NCI-H69 (cell line): ENCODE measurements at regions not wholly inside any gene's neighbourhood (a gene's known extent, or its start where the extent isn't known, plus 50 kb on each side); places are given as distances from the start of the nearest gene placed in this dataset.
"Not testable (repeated sequence)": the region's sequence is repeated elsewhere in the genome, so short reads cannot be mapped to it uniquely, and the experiment has no call there.

Experiments
- DNase-seq: peaks from one replicate; lab custom pipeline; 2025; lab: John Stamatoyannopoulos, UW

GRCh38 chr4:61011936-61012335, 188.2 kb upstream of the ADGRL3 start:
- not testable (repeated sequence) for DNase-seq

DNA sequence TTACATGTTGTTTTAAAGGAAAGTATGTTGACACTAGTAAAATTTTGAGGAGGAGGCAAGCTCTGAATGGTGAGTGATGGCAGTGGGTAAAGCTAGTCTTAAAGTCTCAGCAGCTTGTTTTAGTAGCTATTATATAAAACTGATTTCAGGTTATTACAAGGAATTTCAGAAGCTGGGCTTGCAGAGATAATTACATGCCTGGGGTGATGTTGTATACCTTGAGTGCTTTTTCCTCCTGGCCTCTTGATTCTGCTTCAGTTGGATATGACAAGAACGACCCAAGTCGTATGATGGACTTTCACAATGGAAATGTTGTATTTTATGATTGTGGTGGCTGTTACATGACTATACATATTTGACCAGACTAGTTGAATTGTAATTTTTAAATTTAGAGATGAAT, 175.5 kb upstream of the ADGRL3 start:
- DNase-seq, result peak; percentile 86

DNA sequence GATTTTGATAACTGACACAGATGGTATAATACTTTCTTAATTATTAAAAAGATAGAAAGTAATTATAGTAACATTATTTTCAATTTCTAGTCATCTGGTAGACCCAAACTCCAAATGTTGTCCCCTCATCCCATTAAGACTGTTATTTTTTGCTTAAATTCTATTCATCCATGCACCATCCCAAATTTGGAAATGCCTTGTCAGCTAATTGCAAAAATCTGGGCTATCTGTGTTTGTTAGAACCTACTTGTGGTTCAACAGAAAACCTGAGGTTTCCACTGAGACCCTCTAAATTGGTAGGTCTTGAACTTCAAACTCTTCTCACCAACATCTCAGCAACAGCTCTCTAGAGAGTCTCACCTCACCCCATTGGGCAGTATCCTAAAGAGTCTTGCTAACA, 172.2 kb upstream of the ADGRL3 start:
- DNase-seq, result no peak

- no peak for DNase-seq
Measured at GRCh38 chr4:61036071-61036684, 163.9 kb upstream of the ADGRL3 start.

- no peak for DNase-seq
Measured at GRCh38 chr4:61041527-61041926, 158.6 kb upstream of the ADGRL3 start.

- DNase-seq, result no peak
Measured at GRCh38 chr4:61044837-61045236, 155.3 kb upstream of the ADGRL3 start.

- DNase-seq, result peak; percentile 22
Measured at GRCh38 chr4:61049018-61049417, 151.1 kb upstream of the ADGRL3 start.

- DNase-seq, result peak; percentile 86
Measured at GRCh38 chr4:61067381-61067780, 132.7 kb upstream of the ADGRL3 start.

DNA sequence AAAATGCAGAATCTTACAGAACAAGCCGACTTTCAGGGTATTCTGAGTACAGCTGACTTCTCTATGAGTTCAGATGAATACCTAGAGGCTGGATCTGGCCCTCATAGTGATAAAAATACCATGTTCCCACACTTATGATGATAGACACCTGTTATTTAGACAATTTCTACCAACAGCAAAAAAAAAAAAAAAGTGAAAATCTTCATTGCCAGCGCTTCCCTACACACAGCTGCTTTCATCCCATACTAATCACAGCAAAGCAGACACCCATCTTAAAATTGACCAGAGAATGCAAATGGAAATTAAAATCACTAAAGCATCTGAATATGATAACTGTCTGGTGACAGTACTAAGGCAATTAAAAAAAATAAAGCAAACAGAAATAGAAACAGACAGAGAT, 132.1 kb upstream of the ADGRL3 start:
- no peak for DNase-seq

DNA sequence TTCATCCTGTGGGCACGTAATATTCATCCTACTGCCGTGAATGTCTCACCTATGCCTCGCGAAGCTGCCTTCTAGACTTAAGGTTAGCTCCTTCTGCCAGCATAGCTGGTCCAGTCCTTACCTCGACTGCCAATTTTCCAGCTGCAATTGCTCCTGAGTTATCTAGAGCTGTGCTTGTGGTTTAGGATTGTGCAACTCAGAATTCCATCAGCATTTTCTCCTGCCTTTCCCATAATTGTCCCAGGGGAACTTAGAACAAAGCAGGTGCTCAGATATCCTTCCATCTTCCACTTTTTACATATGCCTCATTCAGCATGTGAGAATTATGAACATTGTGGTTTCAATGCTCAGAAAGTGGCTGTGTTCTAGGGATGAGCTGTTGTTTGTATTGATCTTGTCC, 131.4 kb upstream of the ADGRL3 start:
- DNase-seq, result peak; percentile 18

GRCh38 chr4:61070269-61070668, 129.9 kb upstream of the ADGRL3 start:
- DNase-seq, result no peak

DNA sequence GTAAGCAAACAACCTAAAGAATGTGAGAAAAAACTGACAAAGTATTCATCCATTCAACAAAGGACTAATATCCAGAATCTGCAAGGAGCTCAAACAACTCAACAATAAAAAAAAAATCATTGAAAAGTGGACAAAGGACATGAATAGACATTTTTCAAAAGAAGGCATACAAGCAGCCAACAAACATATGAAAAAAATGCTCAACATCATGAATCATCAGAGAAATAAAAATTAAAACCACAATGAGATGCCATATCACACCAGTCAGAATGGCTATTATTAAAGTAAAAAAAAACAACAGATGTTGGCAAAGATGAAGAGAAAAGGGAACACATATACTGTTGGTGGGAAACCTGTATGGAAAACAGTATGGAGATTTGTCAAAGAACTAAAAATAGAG, 120.7 kb upstream of the ADGRL3 start:
- no peak for DNase-seq

GRCh38 chr4:61079976-61080375, 120.2 kb upstream of the ADGRL3 start:
- no peak for DNase-seq

- DNase-seq, result no peak
Measured at GRCh38 chr4:61085534-61085933, 114.6 kb upstream of the ADGRL3 start.

- peak; percentile 3 for DNase-seq
Measured at GRCh38 chr4:61086357-61086756, 113.8 kb upstream of the ADGRL3 start.

DNA sequence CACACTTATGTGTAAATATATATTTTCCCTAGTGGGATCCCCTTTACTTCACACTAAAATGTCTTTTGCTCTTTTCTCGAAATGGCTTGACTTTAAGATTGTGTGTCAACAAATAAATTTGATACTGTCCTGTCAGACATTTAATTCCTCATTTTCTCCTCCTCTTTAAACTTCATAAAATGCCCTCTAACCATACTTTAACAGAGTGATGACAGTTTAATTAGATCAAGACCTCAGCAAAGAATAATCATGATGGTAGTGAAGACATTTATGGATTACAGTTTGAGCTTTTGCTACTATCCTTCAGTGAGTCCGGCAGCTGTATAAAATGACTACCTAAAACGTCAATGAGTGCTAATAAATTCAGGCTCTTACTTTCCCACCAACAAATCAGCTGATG, 113.1 kb upstream of the ADGRL3 start:
- no peak for DNase-seq

GRCh38 chr4:61094854-61095598, 105.1 kb upstream of the ADGRL3 start:
- peak; percentile 17 for DNase-seq

- DNase-seq, result peak; percentile 75
Measured at GRCh38 chr4:61128682-61129081, 71.4 kb upstream of the ADGRL3 start.

DNA sequence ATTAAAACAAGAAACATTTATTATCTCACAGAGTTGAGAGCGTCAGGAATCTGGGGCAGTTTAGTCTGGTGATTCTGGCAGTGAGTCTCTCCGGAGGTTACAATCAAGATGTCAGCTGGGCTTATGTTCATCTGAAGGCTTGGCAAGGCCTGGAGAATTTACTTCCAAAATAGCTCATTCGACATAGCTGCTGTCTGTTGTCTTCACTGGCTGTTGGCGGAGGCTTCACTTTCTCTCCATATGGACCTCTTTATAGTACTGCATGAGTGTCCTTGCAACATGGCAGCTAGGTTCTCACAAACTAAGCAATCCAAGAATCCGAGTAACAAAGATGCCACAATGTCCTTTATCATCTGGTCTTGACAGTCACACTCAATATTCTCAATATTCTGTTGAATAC, 70.2 kb upstream of the ADGRL3 start:
- no peak for DNase-seq

DNA sequence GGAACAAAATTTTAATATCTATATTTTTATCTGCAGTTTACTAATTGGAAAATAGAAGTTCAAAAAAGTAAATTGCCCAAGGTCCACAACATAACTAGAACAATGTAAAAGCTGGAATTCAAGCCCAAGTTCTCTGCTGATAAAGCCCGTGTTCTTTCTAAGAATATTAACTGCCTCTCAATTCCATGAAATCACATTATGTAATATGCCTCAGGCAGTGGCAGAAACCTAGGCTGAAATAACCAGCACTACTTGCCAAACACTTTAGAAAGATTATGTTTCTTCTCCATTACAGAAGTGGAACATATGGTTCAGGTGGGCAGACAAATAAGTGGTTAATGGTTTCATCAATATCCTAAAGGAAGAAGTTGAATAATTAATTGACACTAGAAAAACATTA, 56.7 kb upstream of the ADGRL3 start:
- DNase-seq, result peak; percentile 75

GRCh38 chr4:61149278-61149677, 50.8 kb upstream of the ADGRL3 start:
- DNase-seq, result no peak
